Stimulated activated CD8-positive, alpha-beta memory T cell treated with anti-CD3 and anti-CD28 coated beads, Interleukin-15, amount 100 ng/mL, for 48 hours (primary cell): ENCODE measurements at regions not wholly inside any gene's neighbourhood (a gene's known extent, or its start where the extent isn't known, plus 50 kb on each side); places are given as distances from the start of the nearest gene placed in this dataset.

ENCODE experiments used
- DNase-seq, 2 donors: peaks; one replicate each; pipeline ENCODE4 v3.0.0-alpha.2; 2020; ENCODE audit warnings: low read depth in 2 of 2

DNA sequence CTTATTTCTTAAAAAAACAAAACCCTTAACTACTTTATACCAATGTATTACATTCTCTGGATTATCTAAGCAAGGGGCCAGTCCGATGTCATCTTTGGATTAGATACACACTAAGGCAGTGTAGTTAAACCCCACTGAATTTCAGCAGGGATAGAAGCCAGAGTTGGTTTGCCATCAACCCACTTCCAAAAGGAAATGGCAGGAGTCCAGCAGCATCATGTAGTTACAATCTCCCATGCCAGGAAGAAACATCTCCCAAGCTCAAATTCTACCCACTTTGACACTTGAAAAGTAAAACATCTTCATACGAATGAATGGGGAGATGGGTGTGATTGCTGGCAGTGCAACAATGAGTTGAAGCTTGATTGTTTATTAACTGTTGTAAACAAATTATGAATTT is 203.5 kb upstream of the PLXNC1 start:
- DNase-seq = no peak

DNA sequence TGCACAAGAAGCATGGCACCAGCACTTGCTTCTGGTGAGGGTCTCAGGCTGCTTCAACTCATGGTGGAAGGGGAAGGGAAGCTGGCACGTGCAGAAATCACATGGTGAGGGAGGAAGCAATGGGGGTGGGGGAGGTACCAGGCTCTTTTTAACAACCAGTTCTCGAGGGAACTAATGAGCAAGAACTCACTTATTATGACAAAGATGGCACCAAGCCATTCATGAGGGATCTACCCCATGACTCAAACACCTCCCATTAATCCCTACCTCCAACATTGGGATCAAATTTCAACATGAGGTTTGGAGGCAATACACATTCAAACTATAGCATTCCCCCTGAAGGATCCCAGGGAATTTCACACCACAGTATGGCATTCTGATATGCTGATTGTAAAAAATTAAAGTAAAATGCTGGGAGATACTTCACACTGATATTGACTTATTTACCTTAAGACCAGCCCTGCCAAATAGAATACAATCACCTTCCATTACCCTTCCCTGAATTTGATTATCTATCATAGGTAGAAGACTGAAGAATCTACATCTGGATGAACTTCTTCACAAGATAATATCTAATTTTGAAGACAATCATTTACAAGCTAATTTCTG is 201.7 kb upstream of the PLXNC1 start:
- no peak for DNase-seq

DNA sequence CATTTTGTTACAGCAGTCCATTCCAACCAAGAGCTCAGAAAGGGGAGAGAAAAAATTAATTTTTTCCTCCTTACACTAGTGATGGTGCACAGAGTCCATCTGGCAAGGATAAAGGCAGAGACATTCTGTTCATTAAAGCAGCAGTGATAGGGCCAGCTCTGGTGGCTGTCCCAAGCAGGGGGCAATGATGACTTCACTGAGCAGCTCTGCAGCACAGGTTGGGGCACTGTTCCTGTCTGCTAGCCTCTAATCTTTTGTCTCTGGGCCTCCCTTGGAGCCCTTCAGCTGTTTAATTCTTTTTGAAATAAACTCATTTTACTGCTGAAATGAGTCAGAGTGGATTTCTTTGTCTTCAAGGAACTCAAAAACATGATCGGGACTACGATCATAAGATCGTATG is 200.9 kb upstream of the PLXNC1 start:
- no peak for DNase-seq

DNA sequence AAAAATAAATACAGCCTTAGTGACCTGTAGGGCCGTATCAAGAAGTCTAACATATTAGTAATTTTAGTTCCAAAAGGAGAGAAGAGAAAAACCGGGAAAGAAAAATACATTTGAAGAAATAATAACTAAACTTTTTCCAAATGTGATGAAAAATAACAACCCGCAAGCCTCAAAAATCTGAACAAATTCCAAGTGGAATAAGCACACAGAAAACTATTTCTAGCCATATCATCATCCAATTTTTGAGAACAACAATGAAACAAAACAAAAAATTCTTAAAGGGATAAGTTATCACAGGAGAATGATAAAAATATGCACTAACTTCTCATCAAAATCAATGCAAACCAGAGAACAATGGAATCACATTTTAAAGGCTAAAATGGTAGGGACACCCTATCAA is 198.1 kb upstream of the PLXNC1 start:
- DNase-seq = no peak

DNA sequence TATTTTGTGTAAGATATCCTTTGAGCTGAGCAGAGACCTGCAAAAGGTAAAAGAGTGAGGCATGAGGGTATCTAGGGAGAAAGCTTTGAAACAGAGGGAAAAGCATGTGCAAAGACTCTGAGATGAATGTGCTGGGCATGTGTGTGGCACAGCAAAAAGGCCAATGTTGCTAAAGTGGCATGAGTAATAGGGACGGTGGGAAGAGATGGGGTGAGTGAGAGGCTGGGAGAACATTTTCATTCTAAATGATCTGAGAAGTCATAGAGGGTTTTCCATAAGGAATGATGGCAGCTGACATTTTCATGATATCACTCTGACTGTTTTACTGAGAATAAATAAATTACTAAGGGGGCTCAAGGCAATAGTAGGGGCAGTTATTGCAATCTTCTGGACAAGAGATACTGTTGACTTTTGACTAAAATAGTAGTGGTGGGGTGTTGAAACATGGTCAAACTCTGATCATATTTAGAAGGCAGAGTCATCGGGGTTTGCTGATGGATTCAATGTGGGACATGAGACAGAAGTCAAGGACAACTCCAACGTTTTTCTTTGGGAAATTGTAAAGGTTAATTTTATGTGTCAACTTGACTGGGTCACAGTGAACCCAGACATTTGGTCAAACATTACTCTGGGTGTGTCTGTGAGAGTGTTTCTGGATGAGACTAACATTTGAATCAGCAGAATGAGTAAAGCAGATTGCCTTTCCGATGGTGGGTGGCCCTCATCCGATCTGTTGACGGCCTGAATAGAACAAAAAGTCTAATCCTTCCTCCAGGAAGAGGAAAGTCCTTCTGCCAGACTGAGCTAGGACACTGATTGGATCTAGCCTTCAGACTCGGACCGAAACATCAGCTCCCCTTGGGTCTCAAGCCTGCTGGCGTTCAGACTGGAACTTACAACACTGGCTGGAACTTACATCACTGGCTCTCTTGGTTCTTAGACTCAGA is 193.9 kb upstream of the PLXNC1 start:
- DNase-seq = no peak

DNA sequence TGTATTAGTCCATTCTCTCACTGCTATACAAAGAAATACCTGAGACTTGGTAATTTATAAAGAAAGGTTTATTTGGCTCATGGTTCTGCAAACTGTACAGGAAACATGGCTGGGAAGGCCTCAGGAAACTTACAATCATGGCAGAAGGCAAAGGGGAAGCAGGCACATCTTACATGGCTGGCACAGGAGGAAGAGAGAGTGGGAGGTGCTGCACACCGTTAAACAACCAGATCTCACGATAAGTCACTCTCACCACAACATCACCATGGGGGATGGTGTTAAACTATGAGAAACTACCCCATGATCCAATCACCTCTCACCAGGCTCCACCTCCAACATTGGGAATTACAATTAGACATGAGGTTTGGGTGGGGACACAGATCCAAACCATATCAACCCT is 191.8 kb upstream of the PLXNC1 start:
- no peak for DNase-seq

DNA sequence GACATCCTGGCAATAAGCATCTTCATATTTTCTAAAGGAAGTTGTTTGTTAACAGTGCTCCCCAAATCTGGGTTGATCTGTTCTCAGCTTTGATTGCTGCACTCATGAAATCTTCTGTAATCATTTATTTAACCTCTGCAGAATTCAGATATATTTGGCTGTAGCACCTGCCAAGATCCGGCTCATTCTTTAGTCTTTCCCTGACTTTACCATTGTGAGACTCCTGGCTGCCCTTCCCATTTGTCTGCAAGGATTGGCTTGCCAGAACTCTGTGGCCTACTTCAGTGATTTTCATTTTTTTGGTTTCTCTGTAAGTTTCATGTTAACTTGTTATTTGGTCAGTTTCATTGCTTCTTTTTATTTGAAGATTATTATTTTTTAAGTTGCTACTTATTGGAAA is 191.2 kb upstream of the PLXNC1 start:
- DNase-seq = no peak

DNA sequence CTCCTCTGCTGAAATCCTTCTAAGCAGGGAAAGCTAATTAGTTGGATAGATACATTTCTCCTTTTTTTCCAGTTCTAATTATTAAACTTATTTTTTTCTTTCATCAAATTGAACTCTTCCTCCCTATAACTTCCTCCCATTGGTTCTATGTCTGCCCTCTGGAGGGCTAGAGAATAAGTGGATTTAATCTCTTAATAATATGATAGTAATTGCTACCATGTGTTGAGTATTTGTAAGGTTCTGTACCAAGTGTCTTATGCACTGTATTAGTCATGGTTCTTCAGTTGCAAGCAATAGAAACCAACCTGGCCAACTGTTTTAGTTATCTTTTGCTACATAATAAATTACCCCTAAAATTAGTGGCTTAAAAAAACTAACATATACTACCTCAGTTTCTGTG is 190.5 kb upstream of the PLXNC1 start:
- no peak for DNase-seq

DNA sequence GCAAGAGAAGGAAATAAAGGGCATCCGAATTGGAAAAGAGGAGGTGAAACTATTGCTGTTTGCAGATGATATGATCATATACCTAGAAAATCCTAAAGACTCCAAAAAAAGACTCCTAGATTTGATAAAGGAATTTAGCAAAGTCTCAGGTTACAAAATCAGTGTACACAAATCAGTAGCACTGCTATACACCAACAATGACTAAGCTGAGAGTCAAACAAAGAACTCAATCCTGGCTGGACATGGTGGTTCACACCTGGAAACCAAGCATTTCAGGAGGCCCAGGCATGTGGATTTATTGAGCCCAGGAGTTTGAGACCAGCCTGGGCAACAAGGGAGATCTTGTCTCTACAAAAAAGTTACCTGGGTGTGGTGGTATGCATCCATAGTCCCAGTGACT is 188.7 kb upstream of the PLXNC1 start:
- no peak for DNase-seq

DNA sequence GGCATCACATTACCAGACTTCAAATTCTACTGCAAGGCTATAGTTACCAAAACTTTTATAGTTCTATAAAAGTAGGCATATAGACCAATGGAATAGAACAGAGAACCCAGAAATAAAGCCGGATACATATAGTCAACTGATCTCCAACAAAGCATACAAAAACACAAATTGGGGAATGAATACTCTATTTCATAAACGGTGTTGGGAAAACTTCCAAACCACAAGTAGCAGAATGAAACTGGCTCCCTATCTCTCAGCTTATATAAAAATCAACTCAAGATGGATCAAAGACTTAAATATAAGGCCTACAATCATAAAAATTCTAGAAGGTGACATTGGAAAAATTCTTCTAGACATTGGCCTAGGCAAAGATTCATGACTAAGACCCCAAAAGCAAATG is 187.9 kb upstream of the PLXNC1 start:
- no peak for DNase-seq

DNA sequence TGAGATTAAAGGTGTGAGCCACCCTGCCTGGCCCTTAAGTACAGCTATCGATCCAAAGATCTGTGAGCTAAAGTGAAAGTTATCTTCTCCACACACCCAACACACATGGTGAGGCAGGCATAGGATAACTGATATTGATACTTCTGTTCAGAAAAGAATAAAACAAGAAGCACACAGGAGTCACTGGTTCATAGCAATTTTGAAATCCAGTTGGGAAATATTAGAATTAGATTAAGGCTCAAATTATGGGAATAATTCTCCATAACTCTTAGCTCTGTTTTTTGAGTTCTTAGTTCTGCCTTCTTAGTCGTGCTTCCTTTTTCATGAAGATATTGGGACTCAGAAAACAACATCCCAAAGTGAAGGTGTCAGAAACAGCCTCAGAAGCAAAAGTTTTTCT is 186.0 kb upstream of the PLXNC1 start:
- DNase-seq = no peak

DNA sequence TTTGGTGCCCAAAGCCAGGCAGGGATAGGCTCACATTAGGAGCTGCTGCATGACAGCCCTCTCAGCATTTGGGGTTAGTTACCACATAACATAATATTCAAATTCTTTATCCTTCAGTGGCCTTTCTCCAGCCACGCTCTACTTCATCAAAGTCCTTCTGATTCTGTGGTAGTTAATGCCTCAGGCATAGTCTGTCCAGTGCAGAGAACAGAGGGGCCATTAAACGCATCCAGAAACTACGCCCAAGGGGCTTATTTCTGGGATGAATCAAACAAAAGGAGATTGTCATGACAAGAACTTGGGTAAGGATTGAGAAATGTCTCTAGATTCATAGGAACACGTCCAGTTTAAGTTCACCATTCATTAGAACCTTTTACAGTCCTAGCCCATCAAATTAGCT is 183.4 kb upstream of the PLXNC1 start:
- no peak for DNase-seq

DNA sequence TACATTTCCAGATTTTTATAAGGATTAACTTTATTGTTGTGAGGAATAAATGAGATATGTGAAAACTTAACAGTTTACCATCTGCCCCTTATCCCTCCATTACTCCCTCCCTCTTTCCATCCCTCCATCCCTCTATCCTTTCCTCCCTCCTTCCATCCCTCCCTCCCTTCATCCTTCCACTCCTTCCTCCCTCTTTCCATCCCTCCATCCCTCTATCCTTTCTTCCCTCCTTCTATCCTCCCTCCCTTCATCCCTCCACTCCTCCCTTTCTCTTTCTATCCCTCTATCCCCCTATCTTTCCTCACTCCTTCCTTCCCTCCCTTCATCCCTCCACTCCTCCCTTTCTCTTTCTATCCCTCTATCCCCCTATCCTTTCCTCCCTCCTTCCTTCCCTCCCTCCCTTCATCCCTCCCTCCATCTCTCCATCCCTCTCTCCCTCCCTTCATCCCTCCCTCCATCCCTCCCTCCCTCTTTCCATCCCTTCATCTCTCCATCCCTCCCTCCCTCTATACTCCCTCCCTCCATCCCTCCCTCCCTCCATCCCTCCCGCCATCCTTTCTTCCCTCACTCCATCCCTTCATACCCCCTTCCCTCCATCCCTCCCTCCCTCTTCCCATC is 181.8 kb upstream of the PLXNC1 start:
- DNase-seq = no peak

DNA sequence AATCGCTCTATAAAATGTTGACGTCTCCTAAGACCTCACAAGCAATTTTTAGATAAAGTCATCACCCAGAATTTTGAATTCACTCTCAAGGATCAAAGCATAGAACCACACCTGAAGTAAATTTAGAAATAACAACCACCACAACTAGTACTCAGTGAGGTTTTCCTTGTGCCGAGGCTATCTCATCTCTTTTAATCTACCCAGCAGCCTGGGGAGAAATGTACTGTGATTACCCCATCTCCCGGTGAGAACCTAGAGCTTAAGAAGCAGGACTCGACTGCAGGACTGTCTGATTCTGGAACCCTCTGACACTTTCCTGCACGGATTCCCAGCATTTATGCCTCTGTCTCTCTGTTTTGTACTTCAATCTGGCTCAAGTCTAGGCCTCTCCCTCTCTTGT is 180.9 kb upstream of the PLXNC1 start:
- no peak for DNase-seq

DNA sequence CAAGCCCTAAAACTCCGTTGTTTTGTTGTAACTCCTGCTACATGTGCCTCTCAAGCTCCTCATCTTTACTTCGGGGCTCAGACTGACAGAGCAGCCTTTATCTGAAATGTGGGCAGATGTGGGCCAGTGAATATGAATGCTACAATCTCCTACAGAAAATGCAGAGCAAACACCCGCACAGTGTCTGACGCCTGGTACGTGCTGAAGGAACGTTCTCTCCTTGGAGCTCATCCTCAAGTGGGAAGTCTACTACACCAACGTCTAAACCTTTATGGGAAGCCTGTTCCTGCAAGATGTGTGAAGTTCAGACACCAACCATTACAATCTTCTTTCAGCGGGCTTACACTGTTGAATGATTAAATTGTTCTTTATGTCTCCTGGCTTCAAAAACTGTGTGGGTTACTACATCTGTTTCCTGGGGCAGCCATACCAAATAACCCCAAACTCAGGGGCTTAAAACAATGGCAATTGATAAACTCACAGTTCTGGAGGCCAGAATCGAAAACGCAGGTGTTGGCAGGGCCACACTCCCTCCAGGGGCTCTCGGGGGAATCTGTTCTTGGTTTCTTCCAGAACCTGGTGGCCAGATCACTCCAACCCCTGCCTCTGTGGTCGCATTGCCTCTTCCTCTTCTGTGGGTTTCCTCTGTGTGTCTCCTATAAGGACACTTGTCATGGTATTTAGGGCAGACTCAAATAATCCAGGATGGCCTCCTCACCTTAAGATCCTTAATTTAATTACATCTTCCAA is 179.7 kb upstream of the PLXNC1 start:
- no peak for DNase-seq

DNA sequence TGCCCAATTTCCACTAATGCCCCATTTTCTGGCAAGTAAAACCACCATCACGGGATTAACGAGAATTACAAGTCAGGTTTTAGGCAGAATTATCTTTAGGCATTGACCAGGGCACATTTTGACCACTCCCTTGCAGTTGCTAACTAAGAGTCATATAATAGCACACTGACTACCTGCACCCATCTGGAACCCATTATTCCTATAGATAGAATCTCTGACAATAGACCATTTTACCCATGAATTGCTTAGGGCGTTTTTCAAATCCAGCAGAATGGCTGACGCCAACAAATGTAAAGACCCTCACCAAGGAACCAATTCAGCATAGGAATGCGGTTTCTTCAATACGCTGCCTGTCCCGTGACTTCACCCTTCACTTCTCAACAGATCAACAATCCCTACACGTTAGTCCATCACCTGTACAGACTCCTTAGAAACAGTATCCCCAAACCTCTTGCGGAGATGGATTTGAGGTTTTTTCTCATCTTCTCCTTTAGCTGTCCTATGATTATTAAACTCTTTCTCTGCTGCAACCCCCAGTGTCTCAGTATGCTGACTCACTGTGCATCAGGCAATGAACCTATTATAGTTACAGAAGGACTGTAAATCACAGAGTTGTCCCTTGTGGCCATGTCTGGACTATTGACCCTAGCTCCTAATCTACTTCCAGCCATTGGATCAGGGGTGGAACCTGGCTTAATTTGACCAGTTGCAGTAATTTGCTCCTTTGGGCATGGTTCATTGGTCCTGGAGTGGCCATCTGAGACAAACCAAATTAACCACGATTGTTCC is 177.3 kb upstream of the PLXNC1 start:
- no peak for DNase-seq

DNA sequence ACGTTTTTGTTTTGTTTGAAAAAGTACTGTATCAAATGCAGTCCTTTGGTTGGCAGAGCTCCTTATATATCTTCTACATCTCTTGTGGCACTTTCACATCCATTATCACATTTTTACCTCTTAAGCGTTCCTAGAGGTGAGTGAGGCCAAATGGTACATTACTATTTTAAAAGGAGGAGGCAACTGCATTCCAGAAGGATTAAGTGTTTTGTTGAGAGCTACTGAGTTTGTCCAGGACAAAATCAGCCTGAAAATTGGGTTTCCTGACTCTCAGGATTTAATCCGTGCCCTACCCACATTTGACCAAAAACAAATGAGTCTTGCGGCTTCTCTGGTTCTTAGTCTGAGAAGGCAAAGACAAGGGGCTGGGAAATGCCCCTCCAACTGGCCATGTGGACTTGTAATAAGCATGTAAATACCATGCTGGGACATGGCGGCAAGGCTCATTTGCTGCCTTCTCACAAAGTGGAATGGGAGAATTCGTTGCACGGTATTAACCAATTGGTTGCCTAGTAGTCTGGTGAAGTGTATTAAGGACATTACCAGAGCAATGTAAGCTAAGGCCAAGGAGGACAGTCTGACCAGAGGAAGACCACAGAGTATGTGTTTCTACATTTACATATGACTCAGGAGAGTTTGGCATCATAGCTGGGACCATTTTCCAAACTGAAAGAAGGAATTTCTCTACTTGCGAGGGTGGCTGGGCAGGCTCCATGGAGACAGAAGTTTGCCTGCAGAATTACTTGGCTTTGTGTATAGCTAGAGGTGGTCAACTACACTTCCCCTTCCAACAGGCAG is 175.8 kb upstream of the PLXNC1 start:
- no peak for DNase-seq

DNA sequence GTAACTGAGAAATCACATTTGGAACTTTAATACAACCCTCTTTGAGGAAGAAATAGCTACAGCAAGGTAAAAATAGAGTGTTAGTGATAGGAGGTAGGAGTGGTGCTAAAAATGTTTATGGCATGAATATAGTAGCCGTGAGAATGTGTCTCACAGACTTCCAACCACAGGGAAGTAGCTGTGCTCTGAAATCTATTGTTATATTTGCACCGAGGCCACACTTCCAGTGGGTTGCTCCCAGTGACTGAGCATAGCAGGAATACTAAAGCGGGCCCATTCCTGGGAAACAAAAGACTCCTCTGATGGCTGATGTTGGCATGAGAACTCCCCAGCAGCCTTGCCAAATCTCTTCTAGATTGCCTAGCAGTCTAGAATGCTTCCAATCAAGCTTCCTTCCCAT is 174.1 kb upstream of the PLXNC1 start:
- no peak for DNase-seq

DNA sequence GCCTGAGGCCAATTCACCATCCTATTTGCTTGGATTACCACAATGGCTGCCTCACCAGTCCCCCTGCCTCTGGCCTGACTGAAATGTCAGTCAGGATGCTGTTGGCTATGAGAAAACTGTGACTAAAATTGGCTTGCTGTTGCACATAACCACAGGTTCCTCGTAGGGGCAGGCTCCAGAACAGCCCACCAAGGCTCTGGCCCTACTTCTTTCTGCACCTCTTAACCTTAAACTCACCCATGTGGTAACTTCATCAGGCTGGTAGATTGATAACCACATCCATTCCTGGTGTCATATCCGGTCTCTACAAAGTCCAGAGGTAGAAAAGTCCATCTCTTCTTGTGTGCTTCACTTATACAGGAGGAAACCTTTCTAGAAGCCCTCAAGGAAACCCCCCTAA is 172.4 kb upstream of the PLXNC1 start:
- DNase-seq = no peak

DNA sequence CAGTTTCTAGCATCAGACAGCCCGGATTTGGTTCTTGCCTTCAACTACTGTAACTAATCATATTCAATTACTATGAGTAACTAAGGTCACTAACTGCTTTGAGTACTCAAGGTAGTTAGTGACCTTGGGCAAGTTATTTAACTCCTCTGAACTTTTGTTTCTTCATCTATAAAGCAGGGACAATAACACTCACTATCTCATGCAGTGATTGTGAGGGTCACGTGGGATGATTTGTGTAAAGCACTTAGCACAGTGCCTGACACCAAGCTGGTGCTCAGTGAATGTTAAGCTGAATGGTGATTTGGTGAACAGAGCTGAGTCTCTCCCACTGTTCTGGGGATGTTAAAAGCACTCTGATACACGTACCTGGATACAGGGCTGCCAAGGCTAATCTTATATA is 171.3 kb upstream of the PLXNC1 start:
- no peak for DNase-seq

DNA sequence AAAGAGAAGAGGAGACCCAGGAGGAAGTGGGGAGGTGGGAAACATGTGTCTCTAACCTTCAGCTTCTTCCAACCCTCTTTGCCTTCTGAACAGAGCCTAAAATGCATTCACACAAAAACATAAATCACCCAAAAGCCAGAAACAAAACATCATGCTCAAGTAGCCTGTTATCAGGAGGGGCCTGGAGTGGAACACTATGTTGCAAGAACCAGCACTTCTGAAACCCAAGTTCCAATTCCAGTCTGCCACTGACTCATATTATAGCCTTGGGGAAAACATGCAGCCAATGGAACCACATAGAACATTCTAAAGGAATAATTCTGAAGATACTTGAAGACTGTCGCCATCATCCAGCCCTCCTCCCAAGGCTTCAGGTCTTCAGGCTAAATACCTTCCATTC is 169.8 kb upstream of the PLXNC1 start:
- no peak for DNase-seq
